ENCODE measurements at regions not wholly inside any gene's neighbourhood (a gene's known extent, or its start where the extent isn't known, plus 50 kb on each side); places are given as distances from the start of the nearest gene placed in this dataset.

DNA sequence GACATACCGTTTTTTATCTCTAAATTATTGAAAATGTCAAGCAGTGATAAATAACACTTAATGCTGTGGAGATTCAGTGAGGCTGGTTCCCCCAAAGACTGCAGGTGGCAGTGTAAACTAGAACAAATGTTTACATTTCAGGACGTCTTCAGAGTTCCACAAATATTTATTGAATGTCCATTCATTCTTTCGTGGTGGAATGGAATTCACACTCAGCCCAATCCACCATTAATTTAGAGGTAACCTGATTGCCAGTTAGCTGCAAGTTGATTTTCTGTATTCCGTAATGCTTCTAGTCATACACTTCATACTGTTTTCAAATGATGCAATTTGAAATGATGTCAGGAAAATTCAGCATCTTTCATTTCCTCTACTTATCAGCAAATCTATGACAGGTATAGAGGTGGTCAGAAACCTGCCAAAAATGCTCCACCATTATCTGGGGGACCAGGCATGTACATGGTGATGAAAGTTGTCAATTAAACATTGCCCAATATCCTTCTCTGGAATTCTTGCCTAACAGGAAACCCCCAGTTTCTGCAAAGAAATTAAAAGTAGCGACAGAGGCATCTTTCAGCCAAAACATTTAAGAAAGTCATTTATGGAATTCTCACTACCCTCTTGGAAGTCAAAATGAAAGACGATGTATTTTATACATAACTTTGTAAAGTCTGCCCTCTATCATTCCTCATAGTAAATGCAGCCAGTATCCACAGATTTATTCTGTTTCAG, 94.3 kb upstream of the BMAL1 start:
- FAIRE-seq: peak; percentile 56
- Histone ChIP-seq H3K36me3 (ENCODE audit: control insufficient read depth in 2 of 2, extremely low read depth in 1 of 2, insufficient read depth in 2 of 2, low read length in 2 of 2) (no peaks in the 10 kb centered on the region), H2AFZ (ENCODE audit: low read depth, low read length) (no peak overlapping the region), H3K4me2 (ENCODE audit: insufficient read depth, low read length) (peak overlapping the region; percentile 79), H3K9me1 (replicated peaks; ENCODE audit: control insufficient read depth, extremely low read depth, insufficient read depth, low read length) (no peaks in the 10 kb centered on the region), H4K20me1 (replicated peaks; ENCODE audit: control insufficient read depth, extremely low read depth, insufficient read depth, low read length) (no peaks in the 10 kb centered on the region), H3K27ac (ENCODE audit: insufficient read depth, low read depth, low read length) (no peak overlapping the region), H3K4me1 (ENCODE audit: control insufficient read depth, extremely low read depth, insufficient read depth, low read length) (peaks cover 6% of the 10 kb centered on the region), H3K79me2 (ENCODE audit: control insufficient read depth, insufficient read depth, low read length) (no peaks in the 10 kb centered on the region), H3K4me3 (replicated peaks in 1 of 3; ENCODE audit: insufficient read depth in 1 of 3, low read depth in 1 of 3, low read length in 3 of 3) (no peak overlapping the region), H3K27me3 (ENCODE audit: control insufficient read depth in 2 of 2, insufficient read depth in 2 of 2, low read length in 2 of 2) (peaks cover 8 to 12% of the 10 kb centered on the region in 2 experiments), H3K9ac (replicated peaks; ENCODE audit: extremely low read depth, insufficient read depth, low read length) (no peak overlapping the region), H3K9me3 (replicated peaks; ENCODE audit: control insufficient read depth, insufficient read depth, low read length) (no peaks in the 10 kb centered on the region)
- no peak for TF ChIP-seq FOS (IDR thresholded peaks at IDR 0.05; ENCODE audit: borderline replicate concordance, insufficient read depth, low read length)
- TF ChIP-seq, protein P1, sequence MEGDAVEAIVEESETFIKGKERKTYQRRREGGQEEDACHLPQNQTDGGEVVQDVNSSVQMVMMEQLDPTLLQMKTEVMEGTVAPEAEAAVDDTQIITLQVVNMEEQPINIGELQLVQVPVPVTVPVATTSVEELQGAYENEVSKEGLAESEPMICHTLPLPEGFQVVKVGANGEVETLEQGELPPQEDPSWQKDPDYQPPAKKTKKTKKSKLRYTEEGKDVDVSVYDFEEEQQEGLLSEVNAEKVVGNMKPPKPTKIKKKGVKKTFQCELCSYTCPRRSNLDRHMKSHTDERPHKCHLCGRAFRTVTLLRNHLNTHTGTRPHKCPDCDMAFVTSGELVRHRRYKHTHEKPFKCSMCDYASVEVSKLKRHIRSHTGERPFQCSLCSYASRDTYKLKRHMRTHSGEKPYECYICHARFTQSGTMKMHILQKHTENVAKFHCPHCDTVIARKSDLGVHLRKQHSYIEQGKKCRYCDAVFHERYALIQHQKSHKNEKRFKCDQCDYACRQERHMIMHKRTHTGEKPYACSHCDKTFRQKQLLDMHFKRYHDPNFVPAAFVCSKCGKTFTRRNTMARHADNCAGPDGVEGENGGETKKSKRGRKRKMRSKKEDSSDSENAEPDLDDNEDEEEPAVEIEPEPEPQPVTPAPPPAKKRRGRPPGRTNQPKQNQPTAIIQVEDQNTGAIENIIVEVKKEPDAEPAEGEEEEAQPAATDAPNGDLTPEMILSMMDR (IDR thresholded peaks at IDR 0.05; ENCODE audit: extremely low read depth in 1 of 2, insufficient read depth in 1 of 2, low read depth in 1 of 2, low read length in 2 of 2): peak; percentile 34 to 46
- ChIA-PET CTCF (interaction anchor here (0.9 to 4.0 kb wide), 9 partner anchors 13 to 894 kb away, joined by 3 to 67 read pairs (median 4); no protein-coding TSS in a partner anchor), POLR2A (no interaction called here)
- no TSS peak for BruUV-seq (replicated peaks)
- intact Hi-C loops (cut with micrococcal nuclease): loop anchor here (1.0 to 5.0 kb wide), 7 partner anchors 25 to 851 kb away; no protein-coding TSS in a partner anchor
- peak; percentile 56 for DNase-seq (ENCODE audit: low read depth, low spot score)
- dilution Hi-C loops (cut with MboI; ENCODE audit: extremely low pct_ligation_motif_present, low sequenced_read_pairs): no loop called here

GRCh38 chr11:13183826-13184196, 93.8 kb upstream of the BMAL1 start:
- no peaks in the 10 kb centered on the region for H3K9me3 ChIP-seq (replicated peaks; ENCODE audit: control insufficient read depth, insufficient read depth, low read length)
- dilution Hi-C loops (cut with MboI; ENCODE audit: extremely low pct_ligation_motif_present, low sequenced_read_pairs): no loop called here
- FAIRE-seq (no peak), DNase-seq (ENCODE audit: low read depth, low spot score) (no peak)
- H3K9me1 ChIP-seq (replicated peaks; ENCODE audit: control insufficient read depth, extremely low read depth, insufficient read depth, low read length): no peaks in the 10 kb centered on the region
- H4K20me1 ChIP-seq (replicated peaks; ENCODE audit: control insufficient read depth, extremely low read depth, insufficient read depth, low read length): no peaks in the 10 kb centered on the region
- no TSS peak for BruUV-seq (replicated peaks)
- TF ChIP-seq MYC (IDR thresholded peaks at IDR 0.05; ENCODE audit: low read depth, low read length) (no peak), JUN (IDR thresholded peaks at IDR 0.05; ENCODE audit: borderline replicate concordance, insufficient read depth, insufficient read length, low read depth) (no peak), POLR2A (IDR thresholded peaks at IDR 0.05; ENCODE audit: low read depth, low read length) (no peak), FOS (IDR thresholded peaks at IDR 0.05; ENCODE audit: borderline replicate concordance, insufficient read depth, low read length) (no peak), EZH2 (IDR thresholded peaks at IDR 0.05; ENCODE audit: borderline replicate concordance, low read depth, low read length, severe bottlenecking) (no peak), MAX (IDR thresholded peaks at IDR 0.05; ENCODE audit: insufficient read depth, insufficient read length) (no peak), POLR2AphosphoS5 (IDR thresholded peaks at IDR 0.05; ENCODE audit: insufficient read depth, low read depth, low read length) (no peak), GATA2 (IDR thresholded peaks at IDR 0.05; ENCODE audit: insufficient read depth, insufficient read length, low read depth, low read length) (no peak)
- TF ChIP-seq, protein P1 (IDR thresholded peaks at IDR 0.05; ENCODE audit: extremely low read depth in 1 of 2, insufficient read depth in 1 of 2, low read depth in 1 of 2, low read length in 2 of 2): no peak
- H2AFZ ChIP-seq (ENCODE audit: low read depth, low read length): no peak overlapping the region
- no peaks in the 10 kb centered on the region for H3K79me2 ChIP-seq (ENCODE audit: control insufficient read depth, insufficient read depth, low read length)
- H3K4me2 ChIP-seq (ENCODE audit: insufficient read depth, low read length): no peak overlapping the region
- no peak overlapping the region for H3K27ac ChIP-seq (ENCODE audit: insufficient read depth, low read depth, low read length)
- ChIA-PET CTCF (interaction anchor here (0.6 to 4.0 kb wide), 14 partner anchors 13 to 895 kb away, joined by 3 to 67 read pairs (median 4); no protein-coding TSS in a partner anchor), POLR2A (no interaction called here)
- no peak overlapping the region for H3K4me3 ChIP-seq (replicated peaks in 1 of 3; ENCODE audit: insufficient read depth in 1 of 3, low read depth in 1 of 3, low read length in 3 of 3)
- peaks cover 12% of the 10 kb centered on the region in 2 experiments for H3K27me3 ChIP-seq (ENCODE audit: control insufficient read depth in 2 of 2, insufficient read depth in 2 of 2, low read length in 2 of 2)
- no peaks in the 10 kb centered on the region for H3K36me3 ChIP-seq (ENCODE audit: control insufficient read depth in 2 of 2, extremely low read depth in 1 of 2, insufficient read depth in 2 of 2, low read length in 2 of 2)
- intact Hi-C loops (cut with micrococcal nuclease): loop anchor here (1.0 to 5.0 kb wide), 7 partner anchors 24 to 852 kb away; no protein-coding TSS in a partner anchor
- H3K9ac ChIP-seq (replicated peaks; ENCODE audit: extremely low read depth, insufficient read depth, low read length): no peak overlapping the region
- H3K4me1 ChIP-seq (ENCODE audit: control insufficient read depth, extremely low read depth, insufficient read depth, low read length): peaks cover 6% of the 10 kb centered on the region

All from endothelial cell of umbilical vein (primary cell).